HEK293 (cell line): ENCODE measurements at regions not wholly inside any gene's neighbourhood (a gene's known extent, or its start where the extent isn't known, plus 50 kb on each side); places are given as distances from the start of the nearest gene placed in this dataset.

ENCODE experiments used
- CTCF ChIA-PET: fragments of 350-600 bp; formaldehyde crosslinking; extraction: SDS; loops from one replicate; lab custom pipeline; 2021; ENCODE audit warnings: antibody characterized with exemption; lab: Yijun Ruan, JAX
- POLR2A ChIA-PET: fragments of 300-600 bp; formaldehyde crosslinking; extraction: SDS; loops from one replicate; lab custom pipeline; 2020; ENCODE audit warnings: antibody characterized with exemption, inconsistent platforms; lab: Yijun Ruan, JAX
- H3K27ac ChIP-seq: fragments of 200-500 bp; sonication (Bioruptor generic); 2 replicates; pipeline ENCODE4 v1.5.1; 2014; ENCODE audit warnings: low read depth, low read length, control low read depth, inconsistent platforms; ENCODE audit errors: extremely low read depth
- H3K36me3 ChIP-seq, 2 experiments: fragments of 200-500 bp in 1 of 2; sonication (Bioruptor generic) in 1 of 2; 1 replicate in 1 of 2; 2 replicates in 1 of 2; pipeline ENCODE4 v1.5.1; 2014 to 2017; ENCODE audit warnings: inconsistent platforms in 2 of 2, low read length in 2 of 2; ENCODE audit not compliant: control insufficient read depth in 2 of 2, insufficient read depth in 1 of 2
- H3K4me1 ChIP-seq: fragments of 200-500 bp; sonication (Bioruptor generic); 2 replicates; pipeline ENCODE4 v1.5.1; 2014; ENCODE audit warnings: mild to moderate bottlenecking, low read length, inconsistent platforms; ENCODE audit not compliant: control insufficient read depth, insufficient read depth
- H3K4me3 ChIP-seq: 2 replicates; pipeline ENCODE4 v1.5.1; 2011; ENCODE audit warnings: low read depth, mild to moderate bottlenecking, control low read depth, low read length, moderate library complexity
- H3K9me3 ChIP-seq: fragments of 200-500 bp; sonication (Bioruptor generic); 2 replicates; pipeline ENCODE4 v1.5.1; 2014; ENCODE audit warnings: low read depth, low read length, inconsistent platforms; ENCODE audit not compliant: control insufficient read depth, insufficient read depth
- EGR2 ChIP-seq: fragments of 450-650 bp; formaldehyde crosslinking; IDR thresholded peaks from 2 replicates; pipeline ENCODE4 v1.5.1; 2016; ENCODE audit warnings: low read depth, missing biosample characterization, missing genetic modification characterization
- GFI1B ChIP-seq: fragments of 450-650 bp; formaldehyde crosslinking; IDR thresholded peaks from 2 replicates; pipeline ENCODE4 v1.5.1; 2016; ENCODE audit warnings: missing biosample characterization, missing genetic modification characterization
- GLI4 ChIP-seq: fragments of 450-650 bp; formaldehyde crosslinking; IDR thresholded peaks from 2 replicates; pipeline ENCODE4 v1.5.1; 2016; ENCODE audit warnings: missing biosample characterization, missing genetic modification characterization
- HOXD13 ChIP-seq: sonication (generic); formaldehyde crosslinking; IDR thresholded peaks from 2 replicates; pipeline ENCODE4 v1.8.0; 2022; ENCODE audit warnings: missing genetic modification reagents, borderline replicate concordance
- MEIS1 ChIP-seq: sonication (generic); formaldehyde crosslinking; IDR thresholded peaks from 2 replicates; pipeline ENCODE4 v1.8.1; 2022; ENCODE audit warnings: missing genetic modification reagents, mild to moderate bottlenecking, borderline replicate concordance
- WT1 ChIP-seq: fragments of 450-650 bp; formaldehyde crosslinking; IDR thresholded peaks from 2 replicates; pipeline ENCODE4 v1.5.1; 2016; ENCODE audit warnings: missing biosample characterization, missing genetic modification characterization
- ZBTB17 ChIP-seq: fragments of 450-650 bp; formaldehyde crosslinking; IDR thresholded peaks from 2 replicates; pipeline ENCODE4 v1.5.1; 2016; ENCODE audit warnings: missing biosample characterization, missing genetic modification characterization
- ZBTB48 ChIP-seq: fragments of 450-650 bp; formaldehyde crosslinking; IDR thresholded peaks from 2 replicates; pipeline ENCODE4 v1.5.1; 2016; ENCODE audit warnings: missing biosample characterization, missing genetic modification characterization
- ZBTB7A ChIP-seq: fragments of 450-650 bp; formaldehyde crosslinking; IDR thresholded peaks from 2 replicates; pipeline ENCODE4 v1.5.1; 2016; ENCODE audit warnings: low read depth, missing biosample characterization, missing genetic modification characterization
- ZNF16 ChIP-seq: fragments of 450-650 bp; formaldehyde crosslinking; IDR thresholded peaks from 2 replicates; pipeline ENCODE4 v1.5.1; 2016; ENCODE audit warnings: low read depth, missing biosample characterization, missing genetic modification characterization
- ZNF274 ChIP-seq, 2 experiments: fragments of 200-500 bp in 1 of 2; fragments of 450-650 bp in 1 of 2; sonication (Bioruptor generic) in 1 of 2; formaldehyde crosslinking in 1 of 2; IDR thresholded peaks; 2 replicates each; pipeline versions ENCODE4 v1.5.1 to v1.6.1; 2014 to 2016; ENCODE audit warnings: borderline replicate concordance in 1 of 2, inconsistent platforms in 1 of 2, low read length in 1 of 2, missing biosample characterization in 1 of 2, missing genetic modification characterization in 1 of 2
- ZNF335 ChIP-seq: fragments of 450-650 bp; formaldehyde crosslinking; conservative IDR thresholded peaks from 2 replicates; pipeline ENCODE4 v1.5.1; 2016; ENCODE audit warnings: missing biosample characterization, missing genetic modification characterization
- ZNF544 ChIP-seq: fragments of 450-650 bp; formaldehyde crosslinking; IDR thresholded peaks from 2 replicates; pipeline ENCODE4 v1.5.0; 2017; ENCODE audit warnings: missing biosample characterization, missing genetic modification characterization
- ZNF623 ChIP-seq: fragments of 450-650 bp; formaldehyde crosslinking; IDR thresholded peaks from 2 replicates; pipeline ENCODE4 v1.5.1; 2016; ENCODE audit warnings: missing biosample characterization, missing genetic modification characterization
- ZNF626 ChIP-seq: fragments of 450-650 bp; sonication (Bioruptor Pico); formaldehyde crosslinking; IDR thresholded peaks from 2 replicates; pipeline ENCODE4 v1.5.1; 2018; ENCODE audit warnings: missing biosample characterization, missing genetic modification characterization, inconsistent platforms
- ZNF670 ChIP-seq: fragments of 450-650 bp; formaldehyde crosslinking; IDR thresholded peaks from 2 replicates; pipeline ENCODE4 v1.5.1; 2016; ENCODE audit warnings: missing biosample characterization, missing genetic modification characterization, low read depth
- TF ChIP-seq, protein P1 (sequence below): fragments of 450-650 bp; formaldehyde crosslinking; IDR thresholded peaks from 2 replicates; pipeline ENCODE4 v1.5.1; 2017; ENCODE audit warnings: missing biosample characterization, missing genetic modification characterization
- TF ChIP-seq, protein P2 (sequence below): fragments of 450-650 bp; formaldehyde crosslinking; IDR thresholded peaks from 2 replicates; pipeline ENCODE4 v1.5.1; 2016; ENCODE audit warnings: missing biosample characterization, missing genetic modification characterization
- TF ChIP-seq, protein P3 (sequence below): fragments of 450-650 bp; formaldehyde crosslinking; IDR thresholded peaks from 2 replicates; pipeline ENCODE4 v1.5.1; 2017; ENCODE audit warnings: missing biosample characterization, missing genetic modification characterization

- TF ChIP-seq ZNF274 (IDR thresholded peaks at IDR 0.05; ENCODE audit: low read length) (no peak), ZNF274 (tag by site-specific recombination; IDR thresholded peaks at IDR 0.05; ENCODE audit: borderline replicate concordance) (no peak), ZBTB48 (tag by site-specific recombination) (peak; percentile 23; the same call in 1 of the 2 replicates), WT1 (tag by site-specific recombination) (no peak), EGR2 (peak; percentile 53; the same call in 1 of the 2 replicates), GLI4 (tag by site-specific recombination) (no peak), GFI1B (tag by site-specific recombination) (no peak), ZNF670 (tag by site-specific recombination) (no peak), ZBTB7A (tag by site-specific recombination) (no peak; the same call in 1 of the 2 replicates), ZBTB17 (tag by site-specific recombination) (peak; percentile 60; the same call in 1 of the 2 replicates), HOXD13 (no peak)
- TF ChIP-seq, protein P1, sequence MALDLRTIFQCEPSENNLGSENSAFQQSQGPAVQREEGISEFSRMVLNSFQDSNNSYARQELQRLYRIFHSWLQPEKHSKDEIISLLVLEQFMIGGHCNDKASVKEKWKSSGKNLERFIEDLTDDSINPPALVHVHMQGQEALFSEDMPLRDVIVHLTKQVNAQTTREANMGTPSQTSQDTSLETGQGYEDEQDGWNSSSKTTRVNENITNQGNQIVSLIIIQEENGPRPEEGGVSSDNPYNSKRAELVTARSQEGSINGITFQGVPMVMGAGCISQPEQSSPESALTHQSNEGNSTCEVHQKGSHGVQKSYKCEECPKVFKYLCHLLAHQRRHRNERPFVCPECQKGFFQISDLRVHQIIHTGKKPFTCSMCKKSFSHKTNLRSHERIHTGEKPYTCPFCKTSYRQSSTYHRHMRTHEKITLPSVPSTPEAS (tag by site-specific recombination) = peak; percentile 99
- TF ChIP-seq, protein P2, sequence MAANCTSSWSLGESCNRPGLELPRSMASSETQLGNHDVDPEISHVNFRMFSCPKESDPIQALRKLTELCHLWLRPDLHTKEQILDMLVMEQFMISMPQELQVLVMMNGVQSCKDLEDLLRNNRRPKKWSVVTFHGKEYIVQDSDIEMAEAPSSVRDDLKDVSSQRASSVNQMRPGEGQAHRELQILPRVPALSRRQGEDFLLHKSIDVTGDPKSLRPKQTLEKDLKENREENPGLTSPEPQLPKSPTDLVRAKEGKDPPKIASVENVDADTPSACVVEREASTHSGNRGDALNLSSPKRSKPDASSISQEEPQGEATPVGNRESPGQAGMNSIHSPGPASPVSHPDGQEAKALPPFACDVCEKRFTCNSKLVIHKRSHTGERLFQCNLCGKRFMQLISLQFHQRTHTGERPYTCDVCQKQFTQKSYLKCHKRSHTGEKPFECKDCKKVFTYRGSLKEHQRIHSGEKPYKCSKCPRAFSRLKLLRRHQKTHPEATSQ (tag by site-specific recombination) = no peak
Measured at GRCh38 chr20:50381075-50381732, 129.0 kb upstream of the PTPN1 start (continued).

GRCh38 chr20:50381771-50382593, 128.2 kb upstream of the PTPN1 start:
- TF ChIP-seq ZNF335 (tag by site-specific recombination) (peak; percentile 73), ZNF544 (no peak), ZBTB48 (tag by site-specific recombination) (no peak), MEIS1 (no peak), ZNF626 (tag by site-specific recombination) (no peak)
- TF ChIP-seq, all 188 proteins: peak for 1
- CTCF ChIA-PET = interaction anchor here (0.6 to 0.7 kb wide), 2 partner anchors 82 to 169 kb away, joined by 3 to 4 read pairs; no protein-coding TSS in a partner anchor
- Histone ChIP-seq H3K4me3 (no peak overlapping the region), H3K4me1 (peaks cover 8% of the 10 kb centered on the region; the same call in 1 of the 2 replicates), H3K9me3 (no peaks in the 10 kb centered on the region), H3K36me3 (no peaks in the 10 kb centered on the region), H3K27ac (no peak overlapping the region)
- POLR2A ChIA-PET = no interaction called here

DNA sequence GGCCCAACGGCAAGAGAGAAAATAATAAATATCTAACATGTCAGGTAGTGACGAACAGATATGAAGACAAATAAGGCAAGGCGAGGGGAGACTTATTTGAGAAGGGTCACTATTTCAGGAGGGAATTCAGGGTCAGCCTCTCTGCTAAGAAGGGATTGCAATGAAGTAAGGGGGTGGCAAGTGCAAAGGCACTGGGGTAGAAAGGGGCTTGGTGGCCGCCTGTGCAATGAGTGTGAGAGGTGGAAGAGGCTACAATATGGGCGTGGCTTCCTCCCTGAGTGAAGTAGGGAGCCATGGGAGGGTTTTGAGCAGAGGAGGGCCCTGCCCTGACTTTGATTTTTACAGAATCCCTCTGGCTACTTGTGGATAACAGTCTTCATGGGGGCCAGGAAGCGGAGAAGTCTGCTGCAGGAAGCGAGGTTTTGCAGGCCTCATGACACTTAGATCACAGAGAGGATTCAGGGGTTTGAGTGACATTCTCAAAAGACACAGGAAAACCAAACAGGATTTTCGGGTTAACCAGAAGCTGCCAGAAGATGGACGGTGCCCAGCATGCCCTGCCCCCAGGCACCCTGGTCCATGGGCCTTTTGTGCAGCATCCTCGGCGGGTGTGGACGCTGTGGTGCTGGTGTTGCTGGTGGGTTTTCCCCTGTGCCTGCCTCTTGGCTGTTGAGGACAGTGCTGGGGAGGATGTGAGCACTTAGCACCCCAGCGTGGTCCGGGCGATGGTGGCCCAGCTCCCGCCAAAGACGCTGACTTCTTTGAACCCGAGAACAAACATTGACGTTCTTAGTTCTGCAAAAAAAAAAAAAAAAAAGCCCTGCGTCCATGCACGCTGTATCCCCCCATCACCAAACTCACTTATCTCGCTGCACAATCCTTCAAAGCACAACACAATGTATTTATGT, 124.2 kb upstream of the PTPN1 start:
- TF ChIP-seq ZNF623 (tag by site-specific recombination) = peak; percentile 94
- TF ChIP-seq ZNF16 (tag by site-specific recombination) = peak; percentile 62; the same call in 1 of the 2 replicates
- TF ChIP-seq, protein P3, sequence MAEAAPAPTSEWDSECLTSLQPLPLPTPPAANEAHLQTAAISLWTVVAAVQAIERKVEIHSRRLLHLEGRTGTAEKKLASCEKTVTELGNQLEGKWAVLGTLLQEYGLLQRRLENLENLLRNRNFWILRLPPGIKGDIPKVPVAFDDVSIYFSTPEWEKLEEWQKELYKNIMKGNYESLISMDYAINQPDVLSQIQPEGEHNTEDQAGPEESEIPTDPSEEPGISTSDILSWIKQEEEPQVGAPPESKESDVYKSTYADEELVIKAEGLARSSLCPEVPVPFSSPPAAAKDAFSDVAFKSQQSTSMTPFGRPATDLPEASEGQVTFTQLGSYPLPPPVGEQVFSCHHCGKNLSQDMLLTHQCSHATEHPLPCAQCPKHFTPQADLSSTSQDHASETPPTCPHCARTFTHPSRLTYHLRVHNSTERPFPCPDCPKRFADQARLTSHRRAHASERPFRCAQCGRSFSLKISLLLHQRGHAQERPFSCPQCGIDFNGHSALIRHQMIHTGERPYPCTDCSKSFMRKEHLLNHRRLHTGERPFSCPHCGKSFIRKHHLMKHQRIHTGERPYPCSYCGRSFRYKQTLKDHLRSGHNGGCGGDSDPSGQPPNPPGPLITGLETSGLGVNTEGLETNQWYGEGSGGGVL = no peak
- H3K4me3 ChIP-seq = no peak overlapping the region
- ChIA-PET CTCF (interaction anchor here (0.6 kb wide), 1 partner anchor 189 kb away, joined by 3 read pairs; no protein-coding TSS in a partner anchor), POLR2A (no interaction called here)
- H3K9me3 ChIP-seq = no peaks in the 10 kb centered on the region
- H3K4me1 ChIP-seq = 0 out of 2 replicates have a peak, but pooled peaks cover 3% of the 10 kb centered on the region
- no peaks in the 10 kb centered on the region for H3K36me3 ChIP-seq
- no peak overlapping the region for H3K27ac ChIP-seq
